Natural killer cell (primary cell): ENCODE measurements at regions not wholly inside any gene's neighbourhood (a gene's known extent, or its start where the extent isn't known, plus 50 kb on each side); places are given as distances from the start of the nearest gene placed in this dataset.

ENCODE experiments used
- ATAC-seq, 3 donors: fragments of 150-1000 bp in 2 of 3; fragments of 200-7000 bp in 1 of 3; cut with Tn5 transposase; 1 replicate in 1 of 3; 2 replicates in 2 of 3; pipeline ENCODE4 v1.10.0; 2021; ENCODE audit warnings: mild to moderate bottlenecking in 2 of 3, moderate library complexity in 2 of 3
- DNase-seq, 2 donors: peaks; one replicate each; pipeline versions ENCODE4 v3.0.0 to v3.0.0-alpha.2; 2013 to 2021; ENCODE audit warnings: mixed read lengths in 1 of 2
- H3K27ac ChIP-seq: one replicate; pipeline ENCODE4 v1.5.1; 2013; ENCODE audit warnings: mild to moderate bottlenecking, low read length
- H3K27me3 ChIP-seq: one replicate; pipeline ENCODE4 v1.6.1; 2013; ENCODE audit warnings: low read length; ENCODE audit not compliant: control insufficient read depth, insufficient read depth
- H3K36me3 ChIP-seq: one replicate; pipeline ENCODE4 v1.6.1; 2013; ENCODE audit warnings: low read length; ENCODE audit not compliant: control insufficient read depth, insufficient read depth
- H3K4me1 ChIP-seq: one replicate; pipeline ENCODE4 v1.6.1; 2013; ENCODE audit warnings: low read length; ENCODE audit not compliant: control insufficient read depth, insufficient read depth
- H3K4me3 ChIP-seq: one replicate; pipeline ENCODE4 v1.5.1; 2013; ENCODE audit warnings: low read length
- H3K9me3 ChIP-seq: one replicate; pipeline ENCODE4 v1.6.1; 2013; ENCODE audit warnings: low read length; ENCODE audit not compliant: control insufficient read depth, insufficient read depth
- H3K27ac Mint-ChIP-seq, 2 donors: one replicate each; pipeline ENCODE4 v1.8.0; 2022; ENCODE audit warnings: mild to moderate bottlenecking in 2 of 2, mixed read lengths in 2 of 2, moderate library complexity in 1 of 2
- H3K27me3 Mint-ChIP-seq, 2 donors: one replicate each; pipeline ENCODE4 v1.8.0; 2022; ENCODE audit warnings: low read depth in 2 of 2, mixed read lengths in 2 of 2
- H3K36me3 Mint-ChIP-seq: one replicate; pipeline ENCODE4 v1.8.0; 2022; ENCODE audit warnings: mixed read lengths
- H3K4me1 Mint-ChIP-seq, 2 donors: one replicate each; pipeline ENCODE4 v1.8.0; 2022; ENCODE audit warnings: mixed read lengths in 2 of 2
- H3K4me3 Mint-ChIP-seq: one replicate; pipeline ENCODE4 v1.8.0; 2022; ENCODE audit warnings: mild to moderate bottlenecking, moderate library complexity, mixed read lengths
- H3K9me3 Mint-ChIP-seq, 2 donors: one replicate each; pipeline ENCODE4 v1.8.0; 2022; ENCODE audit warnings: mixed read lengths in 2 of 2
- CTCF ChIP-seq: fragments of 200-600 bp; IDR thresholded peaks from one replicate; pipeline ENCODE4 v1.8.0; 2022; ENCODE audit warnings: antibody characterized with exemption
- WGBS: methylation state at CpG from one replicate; pipeline ENCODE4 v1.1.7; 2013; ENCODE audit warnings: missing lambda C conversion rate; ENCODE audit not compliant: insufficient coverage; 5-methylcytosine and 5-hydroxymethylcytosine counted together
- intact Hi-C: fragments of 100-400 bp; cut with micrococcal nuclease; formaldehyde crosslinking; loops from one replicate; pipeline ENCODE4 v1.14.2; 2022

GRCh38 chr6:108767418-108768165, 80.6 kb upstream of the ARMC2 start:
- Mint-ChIP-seq H3K4me1 (peaks cover 8 to 12% of the 10 kb centered on the region in 2 donors), H3K27ac (no peak overlapping the region), H3K4me3 (no peak overlapping the region), H3K27me3 (peaks cover 4 to 5% of the 10 kb centered on the region in 2 donors), H3K36me3 (no peaks in the 10 kb centered on the region), H3K9me3 (no peaks in the 10 kb centered on the region)
- Histone ChIP-seq H3K36me3 (no peaks in the 10 kb centered on the region), H3K4me3 (no peak overlapping the region), H3K27me3 (no peaks in the 10 kb centered on the region), H3K4me1 (no peaks in the 10 kb centered on the region), H3K9me3 (no peaks in the 10 kb centered on the region), H3K27ac (no peak overlapping the region)
- intact Hi-C loops = no loop called here
- WGBS = 58% methylated on average over 7 of the region's 7 CpGs
- no peak for ATAC-seq
- DNase-seq = no peak
- no peak for TF ChIP-seq CTCF

- no peaks in the 10 kb centered on the region for H3K4me1 ChIP-seq
- no peak overlapping the region for H3K4me3 ChIP-seq
- Mint-ChIP-seq H3K4me1 (peaks cover 8 to 11% of the 10 kb centered on the region in 2 donors), H3K27ac (no peak overlapping the region), H3K27me3 (peaks cover 4 to 5% of the 10 kb centered on the region in 2 donors), H3K4me3 (no peak overlapping the region), H3K36me3 (no peaks in the 10 kb centered on the region), H3K9me3 (no peaks in the 10 kb centered on the region)
- H3K36me3 ChIP-seq = no peaks in the 10 kb centered on the region
- no peaks in the 10 kb centered on the region for H3K9me3 ChIP-seq
- ATAC-seq = no peak
- TF ChIP-seq CTCF = no peak
- no peak for DNase-seq
- 100% methylated on average over 1 of the region's 1 CpG for WGBS
- H3K27ac ChIP-seq = no peak overlapping the region
- intact Hi-C loops = no loop called here
- H3K27me3 ChIP-seq = no peaks in the 10 kb centered on the region
Observed at GRCh38 chr6:108768166-108768555, 80.1 kb upstream of the ARMC2 start.

GRCh38 chr6:108768792-108769524, 79.3 kb upstream of the ARMC2 start:
- Histone ChIP-seq H3K9me3 (no peaks in the 10 kb centered on the region), H3K4me3 (no peak overlapping the region), H3K27ac (no peak overlapping the region), H3K4me1 (no peaks in the 10 kb centered on the region), H3K36me3 (no peaks in the 10 kb centered on the region), H3K27me3 (no peaks in the 10 kb centered on the region)
- Mint-ChIP-seq H3K4me1 (peaks cover 8 to 11% of the 10 kb centered on the region in 2 donors), H3K4me3 (no peak overlapping the region), H3K9me3 (no peaks in the 10 kb centered on the region), H3K36me3 (no peaks in the 10 kb centered on the region), H3K27ac (no peak overlapping the region), H3K27me3 (peaks cover 4 to 5% of the 10 kb centered on the region in 2 donors)
- ATAC-seq (no peak), DNase-seq (no peak)
- intact Hi-C loops = no loop called here
- 97% methylated on average over 10 of the region's 10 CpGs for WGBS
- no peak for TF ChIP-seq CTCF
